ENCODE measurements at regions not wholly inside any gene's neighbourhood (a gene's known extent, or its start where the extent isn't known, plus 50 kb on each side); places are given as distances from the start of the nearest gene placed in this dataset.

GRCh38 chr15:93171476-93171875 is 82.5 kb upstream of the RGMA start:
- no peak for TF ChIP-seq POLR2A (IDR thresholded peaks at IDR 0.05)
- no peak for TF ChIP-seq CTCF (IDR thresholded peaks at IDR 0.05)
